Left lung (tissue), 4 donors: ENCODE measurements at regions not wholly inside any gene's neighbourhood (a gene's known extent, or its start where the extent isn't known, plus 50 kb on each side); places are given as distances from the start of the nearest gene placed in this dataset.
"Not testable (repeated sequence)": the region's sequence is repeated elsewhere in the genome, so short reads cannot be mapped to it uniquely, and the experiment has no call there.

Experiments
- ATAC-seq: fragments of 200-7000 bp; cut with Tn5 transposase; one replicate; pipeline ENCODE4 v1.9.1; 2020; ENCODE audit warnings: moderate library complexity
- DNase-seq, 4 donors: peaks; one replicate each; pipeline ENCODE4 v3.0.0-alpha.2; 2013 to 2020
- H3K27ac ChIP-seq, 2 donors: fragments of 200-600 bp; sonication (generic) in 1 of 2; one replicate each; pipeline versions ENCODE4 v1.5.0 to v1.8.0; 2020 to 2021
- H3K27me3 ChIP-seq, 2 donors: fragments of 200-600 bp; sonication (generic) in 1 of 2; one replicate each; pipeline versions ENCODE4 v1.5.0 to v1.8.0; 2020 to 2021
- H3K36me3 ChIP-seq, 2 donors: fragments of 200-600 bp; sonication (generic) in 1 of 2; one replicate each; pipeline versions ENCODE4 v1.5.0 to v1.8.0; 2020 to 2021
- H3K4me1 ChIP-seq, 2 donors: fragments of 200-600 bp; one replicate each; pipeline ENCODE4 v1.8.0; 2021
- H3K4me3 ChIP-seq, 2 donors: fragments of 200-600 bp; sonication (generic) in 1 of 2; one replicate each; pipeline versions ENCODE4 v1.5.0 to v1.8.0; 2020 to 2021; ENCODE audit warnings: mild to moderate bottlenecking in 1 of 2
- H3K9me3 ChIP-seq, 2 donors: fragments of 200-600 bp; sonication (generic) in 1 of 2; one replicate each; pipeline versions ENCODE4 v1.5.0 to v1.8.0; 2020 to 2021
- intact Hi-C, 2 donors: fragments of 100-400 bp; cut with DNase I; formaldehyde crosslinking; loops; one replicate each; pipeline versions ENCODE4 v1.11.2 to v1.14.2; 2022
- TF ChIP-seq, protein P1 (sequence below), 2 donors: fragments of 200-600 bp; sonication (generic) in 1 of 2; IDR thresholded peaks; one replicate each; pipeline versions ENCODE4 v1.5.0 to v1.8.0; 2021; ENCODE audit warnings: antibody characterized with exemption in 2 of 2
- donor health status: DM: no; HTN: yes; CAD: no.
- donor health status: DM: no; HTN: no; CAD: no.

GRCh38 chr10:33653584-33654367, 319.3 kb upstream of the NRP1 start:
- Histone ChIP-seq H3K4me1 (no peaks in the 10 kb centered on the region), H3K9me3 (no peaks in the 10 kb centered on the region), H3K27me3 (no peaks in the 10 kb centered on the region), H3K36me3 (no peaks in the 10 kb centered on the region), H3K4me3 (no peak overlapping the region), H3K27ac (no peak overlapping the region)
- TF ChIP-seq, protein P1, sequence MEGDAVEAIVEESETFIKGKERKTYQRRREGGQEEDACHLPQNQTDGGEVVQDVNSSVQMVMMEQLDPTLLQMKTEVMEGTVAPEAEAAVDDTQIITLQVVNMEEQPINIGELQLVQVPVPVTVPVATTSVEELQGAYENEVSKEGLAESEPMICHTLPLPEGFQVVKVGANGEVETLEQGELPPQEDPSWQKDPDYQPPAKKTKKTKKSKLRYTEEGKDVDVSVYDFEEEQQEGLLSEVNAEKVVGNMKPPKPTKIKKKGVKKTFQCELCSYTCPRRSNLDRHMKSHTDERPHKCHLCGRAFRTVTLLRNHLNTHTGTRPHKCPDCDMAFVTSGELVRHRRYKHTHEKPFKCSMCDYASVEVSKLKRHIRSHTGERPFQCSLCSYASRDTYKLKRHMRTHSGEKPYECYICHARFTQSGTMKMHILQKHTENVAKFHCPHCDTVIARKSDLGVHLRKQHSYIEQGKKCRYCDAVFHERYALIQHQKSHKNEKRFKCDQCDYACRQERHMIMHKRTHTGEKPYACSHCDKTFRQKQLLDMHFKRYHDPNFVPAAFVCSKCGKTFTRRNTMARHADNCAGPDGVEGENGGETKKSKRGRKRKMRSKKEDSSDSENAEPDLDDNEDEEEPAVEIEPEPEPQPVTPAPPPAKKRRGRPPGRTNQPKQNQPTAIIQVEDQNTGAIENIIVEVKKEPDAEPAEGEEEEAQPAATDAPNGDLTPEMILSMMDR (IDR thresholded peaks at IDR 0.05) = no peak
- DNase-seq (no peak), ATAC-seq (no peak)
- intact Hi-C loops = no loop called here

- DNase-seq (no peak), ATAC-seq (no peak)
- H3K4me1 ChIP-seq = no peaks in the 10 kb centered on the region
- H3K4me3 ChIP-seq = no peak overlapping the region
- TF ChIP-seq, protein P1 (IDR thresholded peaks at IDR 0.05) = no peak
- H3K36me3 ChIP-seq = no peaks in the 10 kb centered on the region
- intact Hi-C loops = no loop called here
- no peaks in the 10 kb centered on the region for H3K27me3 ChIP-seq
- no peak overlapping the region for H3K27ac ChIP-seq
- no peaks in the 10 kb centered on the region for H3K9me3 ChIP-seq
These were observed 318.4 kb upstream of the NRP1 start for GRCh38 chr10:33652870-33653269.

GRCh38 chr10:33650131-33650530, 315.7 kb upstream of the NRP1 start:
- H3K4me1 ChIP-seq, H3K4me3 ChIP-seq, H3K27me3 ChIP-seq, ATAC-seq, DNase-seq, H3K9me3 ChIP-seq, H3K36me3 ChIP-seq, intact Hi-C loops, H3K27ac ChIP-seq: not testable (repeated sequence)

GRCh38 chr10:33643042-33643441, 308.6 kb upstream of the NRP1 start:
- intact Hi-C loops = no loop called here
- H3K4me1 ChIP-seq = no peaks in the 10 kb centered on the region
- no peaks in the 10 kb centered on the region for H3K27me3 ChIP-seq
- no peaks in the 10 kb centered on the region for H3K36me3 ChIP-seq
- H3K4me3 ChIP-seq = no peak overlapping the region
- H3K27ac ChIP-seq = no peak overlapping the region
- TF ChIP-seq, protein P1 (IDR thresholded peaks at IDR 0.05) = no peak
- no peak for DNase-seq
- no peaks in the 10 kb centered on the region for H3K9me3 ChIP-seq
- no peak for ATAC-seq

- H3K27me3 ChIP-seq = no peaks in the 10 kb centered on the region
- no peak for ATAC-seq
These were observed 304.4 kb upstream of the NRP1 start for GRCh38 chr10:33638891-33639290.

More at GRCh38 chr10:33638891-33639290, 304.4 kb upstream of the NRP1 start:
- DNase-seq = no peak
- Histone ChIP-seq H3K36me3 (no peaks in the 10 kb centered on the region), H3K9me3 (no peaks in the 10 kb centered on the region), H3K27ac (no peak overlapping the region), H3K4me1 (no peaks in the 10 kb centered on the region), H3K4me3 (no peak overlapping the region)
- intact Hi-C loops = no loop called here
- TF ChIP-seq, protein P1 (IDR thresholded peaks at IDR 0.05) = no peak
